BJ (cell line): ENCODE measurements at regions not wholly inside any gene's neighbourhood (a gene's known extent, or its start where the extent isn't known, plus 50 kb on each side); places are given as distances from the start of the nearest gene placed in this dataset.
"Not testable (repeated sequence)": the region's sequence is repeated elsewhere in the genome, so short reads cannot be mapped to it uniquely, and the experiment has no call there.

Experiments used
- CTCF ChIA-PET: fragments of 350-600 bp; formaldehyde crosslinking; extraction: SDS; loops from one replicate; lab custom pipeline; 2021; ENCODE audit warnings: antibody characterized with exemption, inconsistent platforms; lab: Yijun Ruan, JAX
- POLR2A ChIA-PET: fragments of 300-600 bp; sonication (Branson Sonifier 250); formaldehyde crosslinking; extraction: SDS; loops from one replicate; lab custom pipeline; 2021; ENCODE audit warnings: antibody characterized with exemption; lab: Charles Lee
- DNase-seq: peaks from one replicate; pipeline ENCODE4 v3.0.0-alpha.2; 2011; ENCODE audit warnings: low read depth
- H3K27me3 ChIP-seq: 2 replicates; pipeline ENCODE4 v1.6.0; 2011; ENCODE audit warnings: low read length; ENCODE audit not compliant: control insufficient read depth, insufficient read depth
- H3K36me3 ChIP-seq: 2 replicates; pipeline ENCODE4 v1.5.1; 2011; ENCODE audit warnings: low read length; ENCODE audit not compliant: control insufficient read depth, insufficient read depth
- H3K4me3 ChIP-seq: 2 replicates; pipeline ENCODE4 v1.5.1; 2011; ENCODE audit warnings: low read depth, mild to moderate bottlenecking, control low read depth, low read length
- TF ChIP-seq, protein P1 (sequence below): IDR thresholded peaks from 2 replicates; pipeline ENCODE4 v1.5.1; 2011; ENCODE audit warnings: low read depth, mild to moderate bottlenecking, control low read depth, inconsistent platforms, low read length, moderate library complexity; ENCODE audit not compliant: insufficient read depth

DNA sequence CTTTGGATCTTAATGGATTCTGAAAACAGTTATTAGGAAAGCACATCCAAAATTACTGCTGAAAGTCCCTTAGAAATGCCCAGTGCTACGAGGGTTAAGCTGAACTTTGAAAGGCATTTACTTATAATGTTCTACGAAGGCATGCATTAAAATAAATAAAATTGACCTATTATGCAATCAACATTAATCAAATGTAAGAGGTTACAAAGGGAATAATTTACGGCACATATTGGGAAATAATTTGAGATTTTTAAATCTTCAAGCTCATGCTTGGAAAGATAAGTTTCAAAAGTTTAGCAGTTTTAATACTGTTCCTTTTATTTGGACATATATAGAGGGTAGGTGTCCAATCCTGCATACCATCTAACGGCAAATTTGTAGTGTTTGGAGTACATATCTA is 1564.1 kb upstream of the DDX18 start:
- no peaks in the 10 kb centered on the region for H3K36me3 ChIP-seq
- H3K27me3 ChIP-seq: no peaks in the 10 kb centered on the region
- ChIA-PET POLR2A (no interaction called here), CTCF (no interaction called here)
- TF ChIP-seq, protein P1, sequence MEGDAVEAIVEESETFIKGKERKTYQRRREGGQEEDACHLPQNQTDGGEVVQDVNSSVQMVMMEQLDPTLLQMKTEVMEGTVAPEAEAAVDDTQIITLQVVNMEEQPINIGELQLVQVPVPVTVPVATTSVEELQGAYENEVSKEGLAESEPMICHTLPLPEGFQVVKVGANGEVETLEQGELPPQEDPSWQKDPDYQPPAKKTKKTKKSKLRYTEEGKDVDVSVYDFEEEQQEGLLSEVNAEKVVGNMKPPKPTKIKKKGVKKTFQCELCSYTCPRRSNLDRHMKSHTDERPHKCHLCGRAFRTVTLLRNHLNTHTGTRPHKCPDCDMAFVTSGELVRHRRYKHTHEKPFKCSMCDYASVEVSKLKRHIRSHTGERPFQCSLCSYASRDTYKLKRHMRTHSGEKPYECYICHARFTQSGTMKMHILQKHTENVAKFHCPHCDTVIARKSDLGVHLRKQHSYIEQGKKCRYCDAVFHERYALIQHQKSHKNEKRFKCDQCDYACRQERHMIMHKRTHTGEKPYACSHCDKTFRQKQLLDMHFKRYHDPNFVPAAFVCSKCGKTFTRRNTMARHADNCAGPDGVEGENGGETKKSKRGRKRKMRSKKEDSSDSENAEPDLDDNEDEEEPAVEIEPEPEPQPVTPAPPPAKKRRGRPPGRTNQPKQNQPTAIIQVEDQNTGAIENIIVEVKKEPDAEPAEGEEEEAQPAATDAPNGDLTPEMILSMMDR: no peak
- H3K4me3 ChIP-seq: no peak overlapping the region
- no peak for DNase-seq

DNA sequence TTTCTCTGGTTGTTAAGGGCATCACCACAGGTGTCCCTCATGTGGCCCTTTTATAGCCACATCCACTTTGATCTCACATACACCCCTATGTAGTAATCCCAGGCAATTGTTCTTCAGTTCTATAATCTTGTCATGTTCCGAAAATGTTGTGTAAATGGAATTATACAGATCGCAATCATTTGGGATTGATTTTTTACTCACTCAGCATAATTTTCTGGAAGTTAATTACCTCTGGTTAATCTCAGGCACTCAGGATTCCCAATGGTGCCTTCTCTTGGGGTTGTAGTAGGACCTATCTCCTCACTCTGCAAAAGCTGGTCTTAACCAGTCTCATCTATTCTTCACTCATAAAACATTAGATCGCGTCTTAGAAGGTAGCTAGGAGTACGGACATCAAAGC is 1549.6 kb upstream of the DDX18 start:
- H3K36me3 ChIP-seq: no peaks in the 10 kb centered on the region
- TF ChIP-seq, protein P1: no peak

DNA sequence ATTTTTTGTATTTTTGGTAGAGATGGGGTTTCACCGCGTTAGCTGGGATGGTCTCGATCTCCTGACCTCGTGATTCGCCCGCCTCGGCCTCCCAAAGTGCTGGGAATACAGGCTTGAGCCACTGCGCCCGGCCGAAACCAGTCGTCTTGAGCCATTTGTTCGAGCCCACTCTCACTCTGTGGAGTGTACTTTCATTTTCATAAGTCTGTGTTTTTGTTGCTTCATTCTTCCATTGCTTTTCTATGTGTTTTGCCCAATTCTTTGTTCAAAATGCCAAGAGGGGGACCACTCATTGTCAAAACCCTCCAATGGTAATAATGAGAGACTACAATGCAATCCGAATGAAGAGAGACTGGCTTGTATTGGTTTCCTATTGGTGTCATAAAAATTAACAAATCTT is 1545.5 kb upstream of the DDX18 start:
- no peak overlapping the region for H3K4me3 ChIP-seq
- ChIA-PET CTCF (no interaction called here), POLR2A (no interaction called here)
- no peaks in the 10 kb centered on the region for H3K27me3 ChIP-seq
- no peaks in the 10 kb centered on the region for H3K36me3 ChIP-seq
- no peak for DNase-seq
- TF ChIP-seq, protein P1: no peak

More for the DNA sequence above, 1549.6 kb upstream of the DDX18 start:
- no peaks in the 10 kb centered on the region for H3K27me3 ChIP-seq
- POLR2A ChIA-PET: no interaction called here
- CTCF ChIA-PET: no interaction called here
- no peak overlapping the region for H3K4me3 ChIP-seq
- DNase-seq: no peak

DNA sequence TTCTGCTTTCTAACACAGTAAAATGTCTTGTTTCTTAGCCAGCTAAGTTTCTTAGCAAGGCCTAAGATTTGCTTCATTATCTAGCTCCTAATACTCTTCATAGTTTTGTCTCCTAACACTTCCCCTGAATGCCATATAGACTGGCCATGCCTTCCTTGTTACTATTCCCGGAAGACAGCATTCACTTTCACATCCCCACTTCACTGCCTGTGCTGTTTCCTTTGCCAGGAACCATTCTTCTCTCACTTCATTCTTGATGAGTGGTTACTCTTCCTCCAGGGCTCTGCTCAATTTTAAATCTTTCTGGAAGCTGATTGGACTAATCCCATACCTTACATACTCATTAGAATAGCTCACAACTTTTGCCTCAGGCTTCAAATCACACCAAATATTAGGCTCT is 1510.2 kb upstream of the DDX18 start:
- no peak for DNase-seq
- ChIA-PET POLR2A (no interaction called here), CTCF (no interaction called here)
- Histone ChIP-seq H3K4me3 (no peak overlapping the region), H3K27me3 (no peaks in the 10 kb centered on the region), H3K36me3 (no peaks in the 10 kb centered on the region)
- TF ChIP-seq, protein P1: no peak

DNA sequence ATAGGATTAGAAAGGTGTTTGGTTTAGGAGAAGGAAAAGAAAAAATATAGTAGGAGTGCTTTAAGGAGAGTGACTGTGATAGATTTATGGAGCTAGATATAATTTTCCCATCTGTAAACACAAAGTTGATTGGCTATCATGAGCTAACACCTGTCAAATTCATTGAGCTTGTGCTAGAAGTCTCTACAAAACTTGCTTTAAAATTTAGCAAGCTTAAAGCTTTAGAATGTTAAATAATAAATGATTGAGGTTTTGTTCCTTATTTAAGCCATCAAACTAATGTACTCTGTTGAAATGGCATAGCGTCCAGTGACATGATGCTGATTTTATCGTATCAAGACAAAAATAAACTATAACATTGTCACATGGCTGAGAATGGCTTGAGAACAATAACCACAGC is 1497.4 kb upstream of the DDX18 start:
- POLR2A ChIA-PET: no interaction called here

DNA sequence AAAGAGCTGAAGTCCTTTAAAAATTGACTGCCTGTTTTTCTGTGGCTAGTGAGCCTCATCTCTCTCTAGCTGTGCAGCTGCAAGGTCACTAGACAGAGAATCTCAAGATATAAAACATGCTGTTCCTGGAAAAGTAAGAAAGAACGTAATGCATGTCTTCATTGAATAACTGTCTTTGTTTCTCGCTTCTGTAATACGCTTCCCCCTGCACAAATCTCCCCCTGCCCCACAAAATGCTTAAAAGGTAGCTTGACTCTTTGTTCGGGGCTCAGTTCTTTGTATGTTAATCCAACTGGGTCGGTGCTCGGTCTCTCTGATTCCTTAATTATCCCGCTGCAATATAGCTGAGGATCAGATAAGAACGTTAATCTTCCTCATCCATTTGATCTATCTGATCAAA is 1495.9 kb upstream of the DDX18 start:
- CTCF ChIA-PET, DNase-seq, H3K27me3 ChIP-seq, H3K36me3 ChIP-seq, POLR2A ChIA-PET, H3K4me3 ChIP-seq: not testable (repeated sequence)

More for the DNA sequence above, 1497.4 kb upstream of the DDX18 start:
- H3K4me3 ChIP-seq: no peak overlapping the region
- CTCF ChIA-PET: no interaction called here
- no peaks in the 10 kb centered on the region for H3K27me3 ChIP-seq
- no peak for DNase-seq
- no peaks in the 10 kb centered on the region for H3K36me3 ChIP-seq
- TF ChIP-seq, protein P1: no peak
